Breast epithelium (tissue), 4 donors: ENCODE measurements at regions not wholly inside any gene's neighbourhood (a gene's known extent, or its start where the extent isn't known, plus 50 kb on each side); places are given as distances from the start of the nearest gene placed in this dataset.

Experiments
- DNase-seq, 2 donors: peaks; one replicate each; pipeline ENCODE4 v3.0.0-alpha.2; 2019; ENCODE audit warnings: low spot score in 2 of 2
- H3K27ac ChIP-seq, 2 donors: fragments of 200-600 bp; sonication (generic) in 1 of 2; one replicate each; pipeline ENCODE4 v1.5.1; 2016 to 2019; ENCODE audit warnings: mild to moderate bottlenecking in 1 of 2
- H3K27me3 ChIP-seq, 2 donors: fragments of 200-600 bp; sonication (generic) in 1 of 2; one replicate each; pipeline versions ENCODE4 v1.5.1 to v1.6.0; 2017 to 2019; ENCODE audit warnings: control low read depth in 1 of 2, mild to moderate bottlenecking in 1 of 2
- H3K36me3 ChIP-seq: fragments of 200-600 bp; one replicate; pipeline ENCODE4 v1.5.1; 2019
- H3K4me1 ChIP-seq, 2 donors: fragments of 200-600 bp; sonication (generic); one replicate each; pipeline ENCODE4 v1.5.1; 2016 to 2019; ENCODE audit warnings: control low read depth in 1 of 2
- H3K4me3 ChIP-seq, 3 donors: fragments of 200-600 bp; sonication (generic); 1 replicate in 2 of 3; 2 replicates in 1 of 3; pipeline ENCODE4 v1.5.1; 2016 to 2019; ENCODE audit warnings: mild to moderate bottlenecking in 3 of 3, moderate library complexity in 2 of 3
- H3K9me3 ChIP-seq, 2 donors: fragments of 200-600 bp; sonication (generic) in 1 of 2; one replicate each; pipeline ENCODE4 v1.5.1; 2016 to 2019; ENCODE audit warnings: control low read depth in 1 of 2
- POLR2A ChIP-seq: fragments of 450-650 bp; IDR thresholded peaks from one replicate; pipeline ENCODE4 v1.6.1; 2016; ENCODE audit warnings: antibody characterized with exemption, mild to moderate bottlenecking, moderate library complexity
- POLR2AphosphoS5 ChIP-seq, 3 donors: sonication (generic); formaldehyde crosslinking; IDR thresholded peaks; one replicate each; pipeline ENCODE4 v1.6.1; 2017; ENCODE audit warnings: antibody characterized with exemption in 3 of 3
- intact Hi-C: fragments of 100-400 bp; cut with DNase I; formaldehyde crosslinking; loops from one replicate; pipeline ENCODE4 v1.15.1; 2023; ENCODE audit warnings: low total_unique reads
- TF ChIP-seq, protein P1 (sequence below), 3 donors: fragments of 450-650 bp; IDR thresholded peaks; one replicate each; pipeline ENCODE4 v1.5.1; 2016 to 2017; ENCODE audit warnings: antibody characterized with exemption in 3 of 3, mild to moderate bottlenecking in 3 of 3, moderate library complexity in 3 of 3

DNA sequence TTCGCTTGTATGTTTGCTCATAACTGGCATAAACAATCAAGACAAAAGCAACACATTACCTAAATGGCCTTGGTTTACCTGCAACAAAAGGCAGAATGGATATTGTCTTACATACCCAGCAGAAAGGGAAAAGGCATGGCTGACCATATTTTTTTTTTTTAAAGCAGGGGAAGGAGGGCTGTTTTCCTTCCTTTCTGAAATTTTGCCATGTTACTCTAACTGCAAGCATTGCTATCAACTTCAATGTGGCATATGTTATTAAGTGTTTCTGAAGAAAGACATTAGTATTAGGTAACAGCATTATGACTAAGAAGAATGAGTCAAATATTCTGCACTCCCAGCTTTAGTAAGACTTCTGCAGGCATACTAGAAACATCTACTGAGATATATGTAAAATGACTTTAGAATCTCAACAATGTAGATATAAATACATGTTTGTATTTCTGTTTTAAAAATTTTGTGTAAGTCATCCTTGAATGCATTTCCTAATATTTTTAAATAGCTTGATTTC, 512.6 kb upstream of the FAM241A start:
- H3K27me3 ChIP-seq, result peaks cover 0 to 3% of the 10 kb centered on the region in 2 donors
- H3K9me3 ChIP-seq, result no peaks in the 10 kb centered on the region
- no peak overlapping the region for H3K27ac ChIP-seq
- intact Hi-C loops, result no loop called here
- no peaks in the 10 kb centered on the region for H3K4me1 ChIP-seq
- no peak for DNase-seq
- no peak overlapping the region for H3K4me3 ChIP-seq
- TF ChIP-seq, protein P1, sequence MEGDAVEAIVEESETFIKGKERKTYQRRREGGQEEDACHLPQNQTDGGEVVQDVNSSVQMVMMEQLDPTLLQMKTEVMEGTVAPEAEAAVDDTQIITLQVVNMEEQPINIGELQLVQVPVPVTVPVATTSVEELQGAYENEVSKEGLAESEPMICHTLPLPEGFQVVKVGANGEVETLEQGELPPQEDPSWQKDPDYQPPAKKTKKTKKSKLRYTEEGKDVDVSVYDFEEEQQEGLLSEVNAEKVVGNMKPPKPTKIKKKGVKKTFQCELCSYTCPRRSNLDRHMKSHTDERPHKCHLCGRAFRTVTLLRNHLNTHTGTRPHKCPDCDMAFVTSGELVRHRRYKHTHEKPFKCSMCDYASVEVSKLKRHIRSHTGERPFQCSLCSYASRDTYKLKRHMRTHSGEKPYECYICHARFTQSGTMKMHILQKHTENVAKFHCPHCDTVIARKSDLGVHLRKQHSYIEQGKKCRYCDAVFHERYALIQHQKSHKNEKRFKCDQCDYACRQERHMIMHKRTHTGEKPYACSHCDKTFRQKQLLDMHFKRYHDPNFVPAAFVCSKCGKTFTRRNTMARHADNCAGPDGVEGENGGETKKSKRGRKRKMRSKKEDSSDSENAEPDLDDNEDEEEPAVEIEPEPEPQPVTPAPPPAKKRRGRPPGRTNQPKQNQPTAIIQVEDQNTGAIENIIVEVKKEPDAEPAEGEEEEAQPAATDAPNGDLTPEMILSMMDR (IDR thresholded peaks at IDR 0.05), result no peak
- TF ChIP-seq POLR2AphosphoS5 (IDR thresholded peaks at IDR 0.05), result no peak
- TF ChIP-seq POLR2A, result no peak
- H3K36me3 ChIP-seq, result no peaks in the 10 kb centered on the region

DNA sequence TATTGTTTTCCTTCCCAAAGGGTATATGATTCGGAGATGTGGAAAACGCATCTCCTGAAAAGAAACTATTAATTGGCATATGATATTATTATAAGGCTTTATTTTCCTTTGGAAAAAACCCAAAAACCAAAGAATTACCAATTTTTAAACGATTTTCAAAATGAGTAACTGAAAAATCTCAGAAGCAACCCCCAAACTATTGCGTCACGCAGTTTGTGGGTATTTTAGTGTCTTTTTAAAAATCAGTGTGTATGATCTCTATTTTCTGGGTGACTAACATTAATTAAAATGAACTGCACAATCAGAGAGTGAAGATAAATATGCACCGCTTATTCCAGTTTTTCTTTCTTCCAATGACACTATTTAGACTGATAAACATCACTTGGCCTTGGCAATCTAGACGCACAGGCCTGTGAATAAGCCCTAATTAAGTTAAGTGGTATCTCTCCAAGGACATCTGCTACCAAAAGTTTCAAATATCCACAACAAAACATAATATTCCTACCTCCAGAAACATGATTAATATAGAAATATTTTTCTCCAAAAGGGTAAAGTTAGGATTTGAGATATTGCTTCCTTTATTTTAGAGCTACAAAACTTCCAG, 511.5 kb upstream of the FAM241A start:
- intact Hi-C loops, result no loop called here
- no peak for DNase-seq
- no peak overlapping the region for H3K4me3 ChIP-seq
- no peaks in the 10 kb centered on the region for H3K27me3 ChIP-seq
- TF ChIP-seq, protein P1 (IDR thresholded peaks at IDR 0.05), result no peak
- no peak for TF ChIP-seq POLR2AphosphoS5 (IDR thresholded peaks at IDR 0.05)
- TF ChIP-seq POLR2A, result no peak
- no peaks in the 10 kb centered on the region for H3K36me3 ChIP-seq
- H3K27ac ChIP-seq, result no peak overlapping the region
- H3K9me3 ChIP-seq, result no peaks in the 10 kb centered on the region
- H3K4me1 ChIP-seq, result no peaks in the 10 kb centered on the region

DNA sequence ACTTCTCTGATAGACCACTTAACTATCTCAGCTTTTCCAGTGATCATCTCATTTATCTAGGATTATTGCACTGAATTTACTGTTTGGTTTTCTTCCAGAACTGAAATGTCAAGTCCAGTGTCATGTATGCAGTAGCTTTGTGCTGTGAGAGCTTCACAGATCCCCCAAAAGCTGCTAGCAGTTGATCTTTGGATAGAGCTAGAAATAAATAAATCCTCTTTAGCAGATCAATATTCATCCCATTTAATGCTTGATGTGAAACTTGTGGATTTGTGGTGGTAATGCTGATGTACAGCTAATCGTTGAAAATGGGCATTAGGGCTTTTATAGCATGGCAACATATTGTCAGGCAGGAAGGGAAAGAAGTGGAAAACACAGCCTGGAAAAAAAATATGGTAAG, 509.6 kb upstream of the FAM241A start:
- no peaks in the 10 kb centered on the region for H3K27me3 ChIP-seq
- no peak overlapping the region for H3K4me3 ChIP-seq
- DNase-seq, result no peak
- H3K9me3 ChIP-seq, result no peaks in the 10 kb centered on the region
- no peaks in the 10 kb centered on the region for H3K4me1 ChIP-seq
- H3K27ac ChIP-seq, result no peak overlapping the region
- no peaks in the 10 kb centered on the region for H3K36me3 ChIP-seq
- TF ChIP-seq, protein P1 (IDR thresholded peaks at IDR 0.05), result no peak
- TF ChIP-seq POLR2A (no peak), POLR2AphosphoS5 (IDR thresholded peaks at IDR 0.05) (no peak)
- intact Hi-C loops, result no loop called here

DNA sequence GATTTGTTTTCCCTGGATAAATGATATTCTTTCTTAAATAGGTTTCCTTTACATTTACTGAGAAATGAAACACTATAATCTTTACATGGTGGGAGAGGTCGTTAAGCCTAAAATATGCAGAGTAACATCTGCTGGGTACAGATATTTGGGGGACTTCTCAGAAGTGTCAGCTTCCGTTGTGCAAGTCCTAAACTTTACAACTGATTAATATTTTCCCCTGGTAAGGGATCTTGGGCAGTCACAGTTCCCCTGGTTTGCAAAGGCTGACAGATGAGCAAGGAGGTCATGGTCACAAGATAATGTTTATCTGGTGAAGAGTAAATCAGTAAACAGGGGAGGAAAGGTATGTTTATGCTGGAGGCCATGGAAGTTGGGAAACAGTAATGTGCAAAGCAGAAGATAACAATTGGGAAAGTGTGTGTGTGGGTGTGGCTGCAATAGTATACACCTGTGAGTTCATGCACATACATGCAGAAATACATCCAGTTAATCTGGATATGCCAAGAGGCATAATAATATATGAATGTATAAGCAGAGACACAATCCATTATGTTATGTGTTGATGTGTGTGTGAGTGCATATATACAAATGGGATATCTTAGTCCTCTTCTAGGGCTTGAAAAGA, 508.2 kb upstream of the FAM241A start:
- Histone ChIP-seq H3K4me3 (no peak overlapping the region), H3K9me3 (no peaks in the 10 kb centered on the region), H3K27me3 (no peaks in the 10 kb centered on the region), H3K36me3 (no peaks in the 10 kb centered on the region), H3K27ac (no peak overlapping the region), H3K4me1 (no peaks in the 10 kb centered on the region)
- intact Hi-C loops, result no loop called here
- no peak for DNase-seq
- TF ChIP-seq POLR2A, result no peak
- TF ChIP-seq POLR2AphosphoS5 (IDR thresholded peaks at IDR 0.05), result no peak
- TF ChIP-seq, protein P1 (IDR thresholded peaks at IDR 0.05), result no peak

DNA sequence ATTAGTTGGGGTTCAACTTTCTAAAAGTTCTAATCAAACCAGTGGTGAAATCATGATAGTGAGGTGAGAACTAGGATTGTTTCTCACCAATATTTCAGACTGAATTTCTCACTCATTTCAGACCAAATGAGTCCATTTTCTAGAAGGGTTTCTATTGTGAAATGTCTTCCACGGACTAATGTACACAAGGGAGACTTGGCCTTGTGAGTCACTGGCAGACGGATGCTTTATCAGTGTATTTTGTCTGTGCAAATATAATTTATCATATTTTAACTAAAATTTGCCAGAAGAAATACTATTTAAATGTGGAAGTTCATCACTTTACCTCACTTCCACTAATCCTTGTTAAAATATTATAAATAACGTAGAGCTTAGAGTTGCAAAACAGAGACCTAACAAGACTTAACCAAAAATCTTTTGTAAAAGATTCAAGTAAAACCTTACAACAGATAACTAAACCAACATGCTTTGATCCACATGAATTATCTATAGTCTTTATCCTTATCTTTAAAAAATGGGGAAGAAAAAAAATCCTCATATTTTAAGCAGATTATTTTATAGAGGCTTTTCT, 506.0 kb upstream of the FAM241A start:
- no peak for DNase-seq
- no peaks in the 10 kb centered on the region for H3K9me3 ChIP-seq
- no peak overlapping the region for H3K4me3 ChIP-seq
- H3K4me1 ChIP-seq, result no peaks in the 10 kb centered on the region
- H3K27ac ChIP-seq, result no peak overlapping the region
- no peaks in the 10 kb centered on the region for H3K27me3 ChIP-seq
- no peak for TF ChIP-seq POLR2A
- TF ChIP-seq, protein P1 (IDR thresholded peaks at IDR 0.05), result no peak
- no peak for TF ChIP-seq POLR2AphosphoS5 (IDR thresholded peaks at IDR 0.05)
- no peaks in the 10 kb centered on the region for H3K36me3 ChIP-seq
- intact Hi-C loops, result no loop called here
